ENCODE measurements at regions not wholly inside any gene's neighbourhood (a gene's known extent, or its start where the extent isn't known, plus 50 kb on each side); places are given as distances from the start of the nearest gene placed in this dataset.

DNA sequence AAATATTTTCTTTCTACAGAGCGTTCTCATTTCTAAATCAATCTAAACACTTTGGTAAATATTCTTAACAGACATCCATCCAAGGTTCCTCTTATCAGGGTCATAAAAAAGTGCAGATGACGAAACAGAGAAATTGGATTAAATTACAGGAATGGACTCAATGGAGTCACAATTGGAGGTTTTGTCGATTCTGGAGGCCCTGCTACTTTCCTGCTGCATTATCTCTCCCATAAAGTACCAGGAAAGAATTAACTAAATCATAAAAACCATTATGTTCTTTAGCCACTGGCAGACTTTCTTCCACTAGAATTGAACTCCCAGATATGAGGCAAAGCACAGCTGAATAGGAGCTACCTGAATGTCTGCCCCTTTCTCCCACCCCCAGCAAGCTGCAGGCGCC is 610.6 kb downstream of the HDGFL1 start:
- TF ChIP-seq CTCF (IDR thresholded peaks at IDR 0.05) (no peak), EZH2phosphoT487 (IDR thresholded peaks at IDR 0.05) (no peak)

Measured in neural progenitor cell (in vitro differentiated cells).